OCI-LY7 (cell line): ENCODE measurements at regions not wholly inside any gene's neighbourhood (a gene's known extent, or its start where the extent isn't known, plus 50 kb on each side); places are given as distances from the start of the nearest gene placed in this dataset.

Experiments used
- BruUV-seq: library from RNA; stranded (reverse); fragments of 400-500 nt; replicated peaks from 2 replicates; lab custom pipeline; 2021; lab: Mats Ljungman, UMichigan
- CTCF ChIA-PET: fragments of 300-600 bp; sonication (Branson Sonifier 250); formaldehyde crosslinking; loops from one replicate; lab custom pipeline; 2022; ENCODE audit warnings: antibody characterized with exemption; ENCODE audit not compliant: unreplicated experiment; lab: Charles Lee
- POLR2A ChIA-PET: fragments of 300-600 bp; sonication (Branson Sonifier 250); formaldehyde crosslinking; loops from one replicate; lab custom pipeline; 2022; ENCODE audit warnings: antibody characterized with exemption; lab: Charles Lee
- DNase-seq: peaks from one replicate; pipeline ENCODE4 v3.0.0-alpha.2; 2015; ENCODE audit warnings: low spot score
- H2AFZ ChIP-seq: fragments of 200-600 bp; sonication (generic), shearing (Covaris generic); 2 replicates; pipeline ENCODE4 v1.6.1; 2014; ENCODE audit warnings: mild to moderate bottlenecking, antibody characterized with exemption, low read length, moderate library complexity
- H3K27ac ChIP-seq: fragments of 200-600 bp; sonication (generic); 2 replicates; pipeline ENCODE4 v1.5.1; 2014; ENCODE audit warnings: mixed run types, low read depth, mild to moderate bottlenecking, moderate library complexity, low read length, inconsistent platforms; ENCODE audit not compliant: poor library complexity, severe bottlenecking
- H3K36me3 ChIP-seq: fragments of 200-600 bp; sonication (generic); 2 replicates; pipeline ENCODE4 v1.6.1; 2014; ENCODE audit warnings: mild to moderate bottlenecking, antibody characterized with exemption, low read length, moderate library complexity, mixed read lengths; ENCODE audit not compliant: insufficient read depth
- H3K4me1 ChIP-seq: fragments of 200-600 bp; sonication (generic); 2 replicates; pipeline ENCODE4 v1.5.1; 2014; ENCODE audit warnings: mild to moderate bottlenecking, low read length; ENCODE audit not compliant: insufficient read depth, poor library complexity, severe bottlenecking
- H3K4me2 ChIP-seq: fragments of 200-600 bp; sonication (generic); 2 replicates; pipeline ENCODE4 v1.6.1; 2014; ENCODE audit warnings: mild to moderate bottlenecking, low read length
- H3K4me3 ChIP-seq: fragments of 200-600 bp; sonication (generic); 2 replicates; pipeline ENCODE4 v1.5.1; 2014; ENCODE audit warnings: mild to moderate bottlenecking, low read depth, low read length; ENCODE audit not compliant: poor library complexity, severe bottlenecking
- H3K79me2 ChIP-seq: fragments of 200-600 bp; sonication (generic); 2 replicates; pipeline ENCODE4 v1.6.1; 2016; ENCODE audit warnings: low read depth, mild to moderate bottlenecking, low read length, moderate library complexity, mixed read lengths; ENCODE audit not compliant: insufficient read depth
- H3K9me2 ChIP-seq: fragments of 200-600 bp; sonication (generic); 2 replicates; pipeline ENCODE4 v1.6.1; 2016; ENCODE audit warnings: mild to moderate bottlenecking, low read length, mixed read lengths; ENCODE audit not compliant: insufficient read depth
- H3K9me3 ChIP-seq: fragments of 200-600 bp; sonication (generic); 2 replicates; pipeline ENCODE4 v1.6.1; 2014; ENCODE audit warnings: mild to moderate bottlenecking, mixed run types, low read length, mixed read lengths
- H4K20me1 ChIP-seq: fragments of 200-600 bp; sonication (generic); 2 replicates; pipeline ENCODE4 v1.6.1; 2014; ENCODE audit warnings: mild to moderate bottlenecking, antibody characterized with exemption, low read length, moderate library complexity, mixed read lengths; ENCODE audit not compliant: insufficient read depth
- CTCF ChIP-seq: fragments of 200-600 bp; sonication (generic); conservative IDR thresholded peaks from 2 replicates; pipeline ENCODE4 v1.5.1; 2014; ENCODE audit warnings: mild to moderate bottlenecking, antibody characterized with exemption, low read length, moderate library complexity, mixed read lengths
- EZH2phosphoT487 ChIP-seq: fragments of 200-600 bp; sonication (generic); IDR thresholded peaks from 2 replicates; pipeline ENCODE4 v1.6.1; 2018; ENCODE audit warnings: low read depth, borderline replicate concordance, mild to moderate bottlenecking, mixed run types, antibody characterized with exemption, low read length, moderate library complexity, mixed read lengths
- intact Hi-C: fragments of 100-400 bp; cut with micrococcal nuclease; formaldehyde crosslinking; loops from one replicate; pipeline ENCODE4 v1.10.0; 2022; ENCODE audit not compliant: unreplicated experiment

GRCh38 chr7:142620402-142620801, 128.9 kb upstream of the PRSS1 start:
- TF ChIP-seq EZH2phosphoT487 (no peak), CTCF (no peak)
- no peaks in the 10 kb centered on the region for H3K36me3 ChIP-seq
- no peaks in the 10 kb centered on the region for H4K20me1 ChIP-seq
- no peaks in the 10 kb centered on the region for H3K79me2 ChIP-seq
- no peak overlapping the region for H3K4me2 ChIP-seq
- no peak overlapping the region for H3K4me3 ChIP-seq
- H3K9me3 ChIP-seq, result no peaks in the 10 kb centered on the region
- H3K27ac ChIP-seq, result no peak overlapping the region
- H3K9me2 ChIP-seq, result no peaks in the 10 kb centered on the region
- H3K4me1 ChIP-seq, result no peaks in the 10 kb centered on the region
- no peak overlapping the region for H2AFZ ChIP-seq
- intact Hi-C loops, result no loop called here
- no peak for DNase-seq
- BruUV-seq, result no TSS peak
- ChIA-PET POLR2A (no interaction called here), CTCF (no interaction called here)

- Histone ChIP-seq H3K27ac (no peak overlapping the region), H3K36me3 (no peaks in the 10 kb centered on the region), H3K4me3 (no peak overlapping the region), H3K79me2 (no peaks in the 10 kb centered on the region), H3K4me2 (no peak overlapping the region), H3K9me2 (no peaks in the 10 kb centered on the region), H3K9me3 (no peaks in the 10 kb centered on the region), H2AFZ (no peak overlapping the region), H3K4me1 (no peaks in the 10 kb centered on the region), H4K20me1 (no peaks in the 10 kb centered on the region)
- no peak for TF ChIP-seq EZH2phosphoT487
- no peak for TF ChIP-seq CTCF
- intact Hi-C loops, result no loop called here
- POLR2A ChIA-PET, result no interaction called here
- CTCF ChIA-PET, result no interaction called here
- no peak for DNase-seq
- BruUV-seq, result no TSS peak
Observed at GRCh38 chr7:142618655-142619351, 130.5 kb upstream of the PRSS1 start.

- Histone ChIP-seq H4K20me1 (no peaks in the 10 kb centered on the region), H2AFZ (no peak overlapping the region), H3K9me2 (no peaks in the 10 kb centered on the region), H3K4me2 (no peak overlapping the region), H3K36me3 (no peaks in the 10 kb centered on the region), H3K27ac (no peak overlapping the region), H3K9me3 (no peaks in the 10 kb centered on the region), H3K4me3 (no peak overlapping the region), H3K79me2 (no peaks in the 10 kb centered on the region), H3K4me1 (no peaks in the 10 kb centered on the region)
- no TSS peak for BruUV-seq
- ChIA-PET CTCF (no interaction called here), POLR2A (no interaction called here)
- no peak for TF ChIP-seq EZH2phosphoT487
- intact Hi-C loops, result no loop called here
- no peak for DNase-seq
Observed at GRCh38 chr7:142616842-142617241, 132.4 kb upstream of the PRSS1 start.
